ENCODE measurements at regions not wholly inside any gene's neighbourhood (a gene's known extent, or its start where the extent isn't known, plus 50 kb on each side); places are given as distances from the start of the nearest gene placed in this dataset.

GRCh38 chr12:19657732-19658130 is 218.4 kb downstream of the AEBP2 start:
- no peak overlapping the region for H3K4me2 ChIP-seq (replicated peaks; ENCODE audit: low read depth, low read length, poor library complexity, severe bottlenecking)
- H3K36me3 ChIP-seq (replicated peaks in 1 of 2; ENCODE audit: control extremely low read depth in 1 of 2, control insufficient read depth in 1 of 2, extremely low read depth in 1 of 2, insufficient read depth in 2 of 2, low read length in 1 of 2) = no peaks in the 10 kb centered on the region
- H2AFZ ChIP-seq (ENCODE audit: insufficient read depth, low read depth, low read length, poor library complexity, severe bottlenecking) = no peak overlapping the region
- no peaks in the 10 kb centered on the region for H3K4me1 ChIP-seq (ENCODE audit: control insufficient read depth in 2 of 2, insufficient read depth in 2 of 2, low read length in 2 of 2)
- ChIA-PET CTCF (no interaction called here), POLR2A (no interaction called here)
- DNase-seq (no peak), ATAC-seq (ENCODE audit: low read depth) (no peak)
- H3K27ac ChIP-seq (ENCODE audit: low read length in 2 of 2) = no peak overlapping the region
- no peak overlapping the region for H3K9ac ChIP-seq (ENCODE audit: low read length)
- no peaks in the 10 kb centered on the region for H3K27me3 ChIP-seq (replicated peaks in 1 of 4; ENCODE audit: control extremely low read depth in 1 of 4, control insufficient read depth in 3 of 4, insufficient read depth in 4 of 4, low read length in 3 of 4)
- no peak overlapping the region for H3K4me3 ChIP-seq (ENCODE audit: control extremely low read depth in 1 of 5, extremely low read depth in 1 of 5, insufficient read depth in 1 of 5, low read depth in 2 of 5, low read length in 4 of 5)
- intact Hi-C loops (cut with micrococcal nuclease) = no loop called here
- H4K20me1 ChIP-seq (ENCODE audit: control insufficient read depth, insufficient read depth, low read length, poor library complexity, severe bottlenecking) = no peaks in the 10 kb centered on the region
- H3K4me1 Mint-ChIP-seq = no peaks in the 10 kb centered on the region
- TF ChIP-seq, protein P1, sequence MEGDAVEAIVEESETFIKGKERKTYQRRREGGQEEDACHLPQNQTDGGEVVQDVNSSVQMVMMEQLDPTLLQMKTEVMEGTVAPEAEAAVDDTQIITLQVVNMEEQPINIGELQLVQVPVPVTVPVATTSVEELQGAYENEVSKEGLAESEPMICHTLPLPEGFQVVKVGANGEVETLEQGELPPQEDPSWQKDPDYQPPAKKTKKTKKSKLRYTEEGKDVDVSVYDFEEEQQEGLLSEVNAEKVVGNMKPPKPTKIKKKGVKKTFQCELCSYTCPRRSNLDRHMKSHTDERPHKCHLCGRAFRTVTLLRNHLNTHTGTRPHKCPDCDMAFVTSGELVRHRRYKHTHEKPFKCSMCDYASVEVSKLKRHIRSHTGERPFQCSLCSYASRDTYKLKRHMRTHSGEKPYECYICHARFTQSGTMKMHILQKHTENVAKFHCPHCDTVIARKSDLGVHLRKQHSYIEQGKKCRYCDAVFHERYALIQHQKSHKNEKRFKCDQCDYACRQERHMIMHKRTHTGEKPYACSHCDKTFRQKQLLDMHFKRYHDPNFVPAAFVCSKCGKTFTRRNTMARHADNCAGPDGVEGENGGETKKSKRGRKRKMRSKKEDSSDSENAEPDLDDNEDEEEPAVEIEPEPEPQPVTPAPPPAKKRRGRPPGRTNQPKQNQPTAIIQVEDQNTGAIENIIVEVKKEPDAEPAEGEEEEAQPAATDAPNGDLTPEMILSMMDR (IDR thresholded peaks at IDR 0.05) = no peak
- no peak for TF ChIP-seq EZH2 (IDR thresholded peaks at IDR 0.05; ENCODE audit: borderline replicate concordance, insufficient read depth, low read depth, low read length, poor library complexity, severe bottlenecking)
- peaks cover 0 to 3% (median 0%) of the 10 kb centered on the region in 3 donors for H3K9me3 ChIP-seq (ENCODE audit: control extremely low read depth in 1 of 3, control insufficient read depth in 2 of 3, insufficient read depth in 1 of 3, low read length in 2 of 3)
- no peak overlapping the region for H3K27ac Mint-ChIP-seq
- WGBS (ENCODE audit: insufficient coverage) = no CpG with 5 or more reads among the region's 2 CpGs
- H3K27me3 Mint-ChIP-seq = no peaks in the 10 kb centered on the region
- no peak overlapping the region for H3K4me3 Mint-ChIP-seq
- H3K9me3 Mint-ChIP-seq (ENCODE audit: insufficient read depth) = no peaks in the 10 kb centered on the region
- no peaks in the 10 kb centered on the region for H3K79me2 ChIP-seq (ENCODE audit: control insufficient read depth, insufficient read depth, low read length)

- no CpG with 5 or more reads among the region's 2 CpGs for WGBS (ENCODE audit: insufficient coverage)
- Histone ChIP-seq H3K4me3 (ENCODE audit: control extremely low read depth in 1 of 5, extremely low read depth in 1 of 5, insufficient read depth in 1 of 5, low read depth in 2 of 5, low read length in 4 of 5) (no peak overlapping the region), H3K27me3 (replicated peaks in 1 of 4; ENCODE audit: control extremely low read depth in 1 of 4, control insufficient read depth in 3 of 4, insufficient read depth in 4 of 4, low read length in 3 of 4) (no peaks in the 10 kb centered on the region), H3K9me3 (ENCODE audit: control extremely low read depth in 1 of 3, control insufficient read depth in 2 of 3, insufficient read depth in 1 of 3, low read length in 2 of 3) (peaks cover 0 to 3% (median 0%) of the 10 kb centered on the region in 3 donors), H3K27ac (ENCODE audit: low read length in 2 of 2) (no peak overlapping the region), H3K9ac (ENCODE audit: low read length) (no peak overlapping the region), H4K20me1 (ENCODE audit: control insufficient read depth, insufficient read depth, low read length, poor library complexity, severe bottlenecking) (no peaks in the 10 kb centered on the region), H3K4me1 (ENCODE audit: control insufficient read depth in 2 of 2, insufficient read depth in 2 of 2, low read length in 2 of 2) (no peaks in the 10 kb centered on the region), H2AFZ (ENCODE audit: insufficient read depth, low read depth, low read length, poor library complexity, severe bottlenecking) (no peak overlapping the region), H3K4me2 (replicated peaks; ENCODE audit: low read depth, low read length, poor library complexity, severe bottlenecking) (no peak overlapping the region), H3K79me2 (ENCODE audit: control insufficient read depth, insufficient read depth, low read length) (no peaks in the 10 kb centered on the region), H3K36me3 (replicated peaks in 1 of 2; ENCODE audit: control extremely low read depth in 1 of 2, control insufficient read depth in 1 of 2, extremely low read depth in 1 of 2, insufficient read depth in 2 of 2, low read length in 1 of 2) (no peaks in the 10 kb centered on the region)
- no peak for DNase-seq
- Mint-ChIP-seq H3K27ac (no peak overlapping the region), H3K27me3 (no peaks in the 10 kb centered on the region), H3K4me3 (no peak overlapping the region), H3K4me1 (no peaks in the 10 kb centered on the region), H3K9me3 (ENCODE audit: insufficient read depth) (no peaks in the 10 kb centered on the region)
- POLR2A ChIA-PET = no interaction called here
- no peak for TF ChIP-seq EZH2 (IDR thresholded peaks at IDR 0.05; ENCODE audit: borderline replicate concordance, insufficient read depth, low read depth, low read length, poor library complexity, severe bottlenecking)
- TF ChIP-seq, protein P1 (IDR thresholded peaks at IDR 0.05) = no peak
- intact Hi-C loops (cut with micrococcal nuclease) = no loop called here
- ATAC-seq (ENCODE audit: low read depth) = no peak
- CTCF ChIA-PET = no interaction called here
These were observed 219.8 kb downstream of the AEBP2 start for GRCh38 chr12:19659086-19659485.

Measured in B cell (primary cell).